ENCODE measurements at regions not wholly inside any gene's neighbourhood (a gene's known extent, or its start where the extent isn't known, plus 50 kb on each side); places are given as distances from the start of the nearest gene placed in this dataset.

DNA sequence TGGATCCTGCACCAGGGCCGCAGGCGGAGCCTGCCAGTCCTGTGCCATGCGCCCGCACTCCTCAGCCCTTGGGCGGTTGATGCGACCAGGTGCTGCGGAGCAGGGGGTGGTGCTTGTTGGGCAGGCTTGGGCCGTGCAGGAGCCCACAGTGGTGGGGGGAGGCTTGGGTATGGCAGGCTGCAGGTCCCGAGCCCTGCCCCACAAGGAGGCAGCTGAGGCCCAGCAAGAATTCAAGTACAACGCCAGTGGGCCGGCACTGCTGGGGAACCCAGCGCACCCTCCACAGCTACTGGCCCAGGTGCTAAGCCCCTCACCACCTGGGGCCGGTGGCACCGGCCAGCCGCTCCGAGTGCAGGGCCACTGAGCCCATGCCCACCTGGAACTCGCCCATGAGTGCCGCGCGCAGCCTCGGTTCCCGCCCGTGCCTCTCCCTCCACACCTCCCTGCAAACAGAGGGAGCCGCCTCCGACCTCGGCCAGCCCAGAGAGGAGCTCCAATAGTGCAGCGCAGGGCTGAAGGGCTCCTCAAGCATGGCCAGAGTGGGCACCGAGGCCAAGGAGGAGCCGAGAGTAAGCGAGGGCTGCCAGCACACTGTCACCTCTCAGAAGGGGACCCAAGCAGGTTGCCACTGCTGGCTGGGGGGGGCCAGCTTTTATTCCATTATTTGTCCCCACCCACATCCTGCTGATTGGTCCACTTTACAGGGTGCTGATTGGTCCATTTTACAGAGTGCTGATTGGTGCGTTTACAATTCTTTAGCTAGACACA is 339.0 kb upstream of the KLF3 start:
- Histone ChIP-seq H3K4me3 (no peak overlapping the region), H3K4me1 (peaks cover 0 to 10% (median 0%) of the 10 kb centered on the region in 4 donors), H3K27ac (no peak overlapping the region), H3K9me3 (no peaks in the 10 kb centered on the region), H3K27me3 (no peaks in the 10 kb centered on the region), H3K36me3 (no peaks in the 10 kb centered on the region)
- DNase-seq = no peak
- no peak for TF ChIP-seq POLR2A (IDR thresholded peaks at IDR 0.05)
- TF ChIP-seq, protein P1, sequence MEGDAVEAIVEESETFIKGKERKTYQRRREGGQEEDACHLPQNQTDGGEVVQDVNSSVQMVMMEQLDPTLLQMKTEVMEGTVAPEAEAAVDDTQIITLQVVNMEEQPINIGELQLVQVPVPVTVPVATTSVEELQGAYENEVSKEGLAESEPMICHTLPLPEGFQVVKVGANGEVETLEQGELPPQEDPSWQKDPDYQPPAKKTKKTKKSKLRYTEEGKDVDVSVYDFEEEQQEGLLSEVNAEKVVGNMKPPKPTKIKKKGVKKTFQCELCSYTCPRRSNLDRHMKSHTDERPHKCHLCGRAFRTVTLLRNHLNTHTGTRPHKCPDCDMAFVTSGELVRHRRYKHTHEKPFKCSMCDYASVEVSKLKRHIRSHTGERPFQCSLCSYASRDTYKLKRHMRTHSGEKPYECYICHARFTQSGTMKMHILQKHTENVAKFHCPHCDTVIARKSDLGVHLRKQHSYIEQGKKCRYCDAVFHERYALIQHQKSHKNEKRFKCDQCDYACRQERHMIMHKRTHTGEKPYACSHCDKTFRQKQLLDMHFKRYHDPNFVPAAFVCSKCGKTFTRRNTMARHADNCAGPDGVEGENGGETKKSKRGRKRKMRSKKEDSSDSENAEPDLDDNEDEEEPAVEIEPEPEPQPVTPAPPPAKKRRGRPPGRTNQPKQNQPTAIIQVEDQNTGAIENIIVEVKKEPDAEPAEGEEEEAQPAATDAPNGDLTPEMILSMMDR (IDR thresholded peaks at IDR 0.05) = no peak

DNA sequence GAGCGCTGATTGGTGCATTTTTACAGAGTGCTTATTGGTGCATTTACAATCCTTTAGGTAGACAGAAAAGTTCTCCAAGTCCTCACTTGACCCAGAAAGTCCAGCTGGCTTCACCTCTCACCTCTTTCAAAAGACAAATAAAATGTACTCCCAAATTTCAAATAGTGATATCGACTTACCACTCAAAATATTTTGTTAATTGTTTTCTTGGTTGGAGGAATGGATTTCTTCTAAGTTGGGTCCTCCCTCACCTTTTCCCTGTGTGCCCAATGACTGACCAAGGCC is 338.4 kb upstream of the KLF3 start:
- Histone ChIP-seq H3K27me3 (no peaks in the 10 kb centered on the region), H3K9me3 (no peaks in the 10 kb centered on the region), H3K4me1 (peaks cover 0 to 5% (median 0%) of the 10 kb centered on the region in 4 donors), H3K36me3 (no peaks in the 10 kb centered on the region), H3K4me3 (no peak overlapping the region), H3K27ac (no peak overlapping the region)
- DNase-seq = no peak
- no peak for TF ChIP-seq POLR2A (IDR thresholded peaks at IDR 0.05)
- TF ChIP-seq, protein P1 (IDR thresholded peaks at IDR 0.05) = no peak

DNA sequence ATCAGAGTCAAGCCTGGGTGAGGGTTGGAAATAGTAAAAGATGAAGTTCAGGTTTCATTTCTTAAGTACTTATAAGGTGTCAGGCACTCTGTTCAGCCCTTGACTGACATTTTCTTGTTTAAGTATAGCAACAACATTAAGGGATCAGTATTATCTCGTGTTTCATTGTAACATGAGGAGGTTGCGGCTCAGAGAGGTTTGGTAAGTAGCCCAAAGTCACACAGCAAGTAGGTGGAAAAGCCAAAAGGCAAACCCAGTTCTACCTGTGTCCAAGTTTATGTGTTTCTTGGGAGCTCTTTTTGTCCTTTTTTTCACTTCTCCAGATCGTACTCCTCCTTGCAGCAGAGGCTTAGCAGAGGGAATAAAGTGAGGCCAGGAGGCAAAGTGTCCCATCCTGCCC is 337.5 kb upstream of the KLF3 start:
- H3K27me3 ChIP-seq = no peaks in the 10 kb centered on the region
- H3K4me3 ChIP-seq = no peak overlapping the region
- H3K9me3 ChIP-seq = no peaks in the 10 kb centered on the region
- no peak for DNase-seq
- no peaks in the 10 kb centered on the region for H3K36me3 ChIP-seq
- H3K27ac ChIP-seq = no peak overlapping the region
- TF ChIP-seq POLR2A (IDR thresholded peaks at IDR 0.05) = no peak
- TF ChIP-seq, protein P1 (IDR thresholded peaks at IDR 0.05) = no peak
- peaks cover 0 to 4% (median 0%) of the 10 kb centered on the region in 4 donors for H3K4me1 ChIP-seq

DNA sequence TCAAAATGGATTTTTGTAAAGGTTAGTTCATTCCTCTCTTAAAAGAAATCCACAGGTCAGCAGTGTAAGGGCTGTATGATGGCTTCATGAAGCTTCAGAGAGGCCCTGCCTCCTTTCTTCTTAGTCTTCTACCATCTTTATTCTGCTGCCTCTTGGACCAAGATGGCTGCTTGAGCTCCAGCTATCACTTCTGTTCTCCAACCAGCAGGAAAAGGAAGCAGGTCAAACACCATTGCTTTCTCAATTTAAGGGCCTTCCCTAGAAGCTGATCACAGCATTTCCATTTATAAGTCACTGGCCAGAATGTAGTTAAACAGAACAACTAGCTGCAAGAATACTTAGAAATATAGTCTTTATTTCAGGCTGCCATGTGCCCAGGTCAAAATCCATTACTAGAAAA is 336.8 kb upstream of the KLF3 start:
- Histone ChIP-seq H3K27me3 (no peaks in the 10 kb centered on the region), H3K9me3 (no peaks in the 10 kb centered on the region), H3K4me3 (no peak overlapping the region), H3K27ac (no peak overlapping the region), H3K36me3 (no peaks in the 10 kb centered on the region), H3K4me1 (peaks cover 0 to 6% (median 0%) of the 10 kb centered on the region in 4 donors)
- no peak for DNase-seq
- TF ChIP-seq POLR2A (IDR thresholded peaks at IDR 0.05) = no peak
- TF ChIP-seq, protein P1 (IDR thresholded peaks at IDR 0.05) = no peak

DNA sequence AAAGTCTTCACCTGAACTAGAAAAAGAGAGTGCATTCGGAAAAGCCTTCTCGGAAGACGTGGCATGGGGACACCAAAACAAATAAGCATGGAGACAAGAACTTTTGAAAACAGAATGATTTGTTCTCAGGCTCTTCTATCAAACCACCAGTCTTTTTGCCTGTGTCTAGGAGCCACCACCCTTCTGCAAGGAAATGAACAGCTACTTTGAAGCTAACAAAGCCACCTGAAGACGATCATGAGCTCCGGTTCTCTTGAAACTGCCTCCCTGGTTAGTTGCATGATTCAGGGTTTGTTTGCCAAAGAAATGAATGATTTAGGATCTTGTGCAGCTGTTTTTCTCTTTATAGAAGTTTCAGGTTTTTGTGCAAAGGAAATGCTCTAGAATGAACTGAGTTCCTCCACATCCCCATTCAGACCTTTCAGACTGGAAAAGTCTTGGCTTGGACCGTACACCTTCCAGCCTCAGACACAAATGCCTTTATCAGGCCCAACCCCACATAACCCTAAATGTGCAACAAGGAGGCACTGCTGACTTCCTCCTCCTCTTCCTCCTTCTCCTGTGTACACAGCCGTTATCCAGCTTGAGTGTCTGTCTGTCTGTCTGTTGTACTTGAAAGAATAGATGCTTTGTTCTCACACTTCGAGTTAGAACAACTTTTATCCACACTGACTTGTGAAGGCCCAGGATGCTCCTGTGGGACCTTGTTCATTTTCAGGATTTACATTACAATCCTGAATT is 334.8 kb upstream of the KLF3 start:
- Histone ChIP-seq H3K4me1 (peaks cover 0 to 6% (median 0%) of the 10 kb centered on the region in 4 donors), H3K27me3 (no peaks in the 10 kb centered on the region), H3K9me3 (no peaks in the 10 kb centered on the region), H3K27ac (no peak overlapping the region), H3K4me3 (no peak overlapping the region), H3K36me3 (no peaks in the 10 kb centered on the region)
- no peak for DNase-seq
- TF ChIP-seq POLR2A (IDR thresholded peaks at IDR 0.05) = no peak

DNA sequence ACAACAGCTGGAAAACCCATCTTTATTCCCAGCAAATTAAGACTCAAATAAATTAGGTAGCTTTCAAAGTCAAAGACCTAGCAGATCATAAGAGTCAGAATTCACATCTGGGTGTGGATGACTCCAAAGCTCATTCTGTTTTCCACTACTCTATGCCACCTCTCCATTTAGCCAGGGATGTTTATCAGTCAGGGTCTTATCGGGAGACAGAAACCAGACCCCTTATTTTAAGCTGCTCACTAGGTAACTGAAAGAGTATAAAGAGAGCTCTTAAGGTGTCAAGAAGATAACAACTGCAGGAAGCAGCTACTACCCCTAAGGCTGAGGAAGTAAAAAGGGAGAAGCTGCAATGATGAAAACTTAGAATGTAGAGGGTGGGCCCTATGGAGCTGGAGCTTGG is 333.7 kb upstream of the KLF3 start:
- H3K4me1 ChIP-seq = peaks cover 0 to 6% (median 0%) of the 10 kb centered on the region in 4 donors
- H3K27me3 ChIP-seq = no peaks in the 10 kb centered on the region
- TF ChIP-seq, protein P1 (IDR thresholded peaks at IDR 0.05) = no peak
- TF ChIP-seq POLR2A (IDR thresholded peaks at IDR 0.05) = no peak
- no peak overlapping the region for H3K4me3 ChIP-seq
- no peaks in the 10 kb centered on the region for H3K36me3 ChIP-seq
- no peaks in the 10 kb centered on the region for H3K9me3 ChIP-seq
- peak overlapping the region in 2 of 4 donors; percentile 52 to 57 for H3K27ac ChIP-seq
- no peak for DNase-seq

All from Peyer's patch (tissue), 4 donors.